GM23338 (cell line): ENCODE measurements at regions not wholly inside any gene's neighbourhood (a gene's known extent, or its start where the extent isn't known, plus 50 kb on each side); places are given as distances from the start of the nearest gene placed in this dataset.

ENCODE experiments used
- ATAC-seq: fragments of 200-7000 bp; cut with Tn5 transposase; 3 replicates; pipeline ENCODE4 v1.9.1; 2020
- DNase-seq: peaks from one replicate; pipeline ENCODE4 v3.0.0-alpha.2; 2015; ENCODE audit warnings: low spot score
- H2AFZ ChIP-seq: fragments of 200-600 bp; sonication (generic); 2 replicates; pipeline ENCODE4 v1.8.0; 2016; ENCODE audit warnings: antibody characterized with exemption, mild to moderate bottlenecking, moderate library complexity
- H3F3A ChIP-seq: fragments of 200-600 bp; sonication (generic); replicated peaks from 2 replicates; pipeline ENCODE4 v1.8.0; 2017; ENCODE audit warnings: antibody characterized with exemption, mixed run types, low read depth
- H3K27ac ChIP-seq: fragments of 200-600 bp; sonication (generic); 2 replicates; pipeline ENCODE4 v1.6.1; 2016; ENCODE audit warnings: low read depth
- H3K27me3 ChIP-seq: fragments of 200-600 bp; sonication (generic); 2 replicates; pipeline ENCODE4 v1.8.0; 2016; ENCODE audit warnings: mild to moderate bottlenecking, mixed run types, moderate library complexity; ENCODE audit not compliant: insufficient read depth
- H3K36me3 ChIP-seq: fragments of 200-600 bp; sonication (generic); 2 replicates; pipeline ENCODE4 v1.8.0; 2016; ENCODE audit warnings: mild to moderate bottlenecking; ENCODE audit not compliant: insufficient read depth
- H3K4me1 ChIP-seq: fragments of 200-600 bp; sonication (generic); 2 replicates; pipeline ENCODE4 v1.8.0; 2016; ENCODE audit warnings: mild to moderate bottlenecking, moderate library complexity; ENCODE audit not compliant: insufficient read depth
- H3K4me2 ChIP-seq: fragments of 200-600 bp; sonication (generic); 2 replicates; pipeline ENCODE4 v1.7.1; 2017; ENCODE audit warnings: mixed run types
- H3K4me3 ChIP-seq: fragments of 200-600 bp; sonication (generic); 2 replicates; pipeline ENCODE4 v1.6.1; 2016; ENCODE audit warnings: mixed run types
- H3K79me2 ChIP-seq: fragments of 200-600 bp; sonication (generic); replicated peaks from 2 replicates; pipeline ENCODE4 v1.8.0; 2017; ENCODE audit warnings: mild to moderate bottlenecking; ENCODE audit not compliant: insufficient read depth
- H3K9me2 ChIP-seq: fragments of 200-600 bp; sonication (generic); 2 replicates; pipeline ENCODE4 v1.8.0; 2017; ENCODE audit not compliant: insufficient read depth
- H4K20me1 ChIP-seq: fragments of 200-600 bp; sonication (generic); replicated peaks from 2 replicates; pipeline ENCODE4 v1.8.0; 2017; ENCODE audit warnings: mild to moderate bottlenecking; ENCODE audit not compliant: insufficient read depth
- H3K27ac Mint-ChIP-seq: 2 replicates; pipeline ENCODE4 v1.8.0; 2020; ENCODE audit warnings: inconsistent platforms, mild to moderate bottlenecking, moderate library complexity, mixed read lengths
- H3K27me3 Mint-ChIP-seq: 3 replicates; pipeline ENCODE4 v1.8.0; 2022; ENCODE audit warnings: low read depth, mild to moderate bottlenecking, moderate library complexity, mixed read lengths, inconsistent platforms; ENCODE audit not compliant: insufficient read depth, poor library complexity
- H3K36me3 Mint-ChIP-seq: 3 replicates; pipeline ENCODE4 v1.8.0; 2021; ENCODE audit warnings: low read depth, mild to moderate bottlenecking, inconsistent platforms, moderate library complexity, mixed read lengths
- H3K4me1 Mint-ChIP-seq: 3 replicates; pipeline ENCODE4 v1.8.0; 2020; ENCODE audit warnings: mild to moderate bottlenecking, inconsistent platforms, mixed read lengths
- H3K4me3 Mint-ChIP-seq: 3 replicates; pipeline ENCODE4 v1.8.0; 2021; ENCODE audit warnings: moderate library complexity, mild to moderate bottlenecking, inconsistent platforms, mixed read lengths
- H3K9me3 Mint-ChIP-seq: 3 replicates; pipeline ENCODE4 v1.8.0; 2020; ENCODE audit warnings: moderate library complexity, mild to moderate bottlenecking, inconsistent platforms, mixed read lengths
- EZH2 ChIP-seq: fragments of 200-600 bp; sonication (generic); IDR thresholded peaks from one replicate; pipeline ENCODE4 v1.8.0; 2017; ENCODE audit warnings: antibody characterized with exemption, mild to moderate bottlenecking, low read depth; ENCODE audit not compliant: unreplicated experiment
- EZH2phosphoT487 ChIP-seq: fragments of 200-600 bp; sonication (generic); IDR thresholded peaks from one replicate; pipeline ENCODE4 v1.8.1; 2018; ENCODE audit warnings: antibody characterized with exemption; ENCODE audit not compliant: unreplicated experiment
- JUNB ChIP-seq: IDR thresholded peaks from one replicate; pipeline ENCODE4 v1.6.1; 2016; ENCODE audit warnings: antibody characterized with exemption; ENCODE audit not compliant: unreplicated experiment
- POLR2AphosphoS5 ChIP-seq: IDR thresholded peaks from 2 replicates; pipeline ENCODE4 v1.6.1; 2016; ENCODE audit warnings: antibody characterized with exemption, low read depth
- ZNF114 ChIP-seq: fragments of 250-450 bp; sonication (Bioruptor Pico); IDR thresholded peaks from 2 replicates; pipeline ENCODE4 v1.5.0; 2020; ENCODE audit warnings: mild to moderate bottlenecking, moderate library complexity
- ZNF331 ChIP-seq: fragments of 250-450 bp; sonication (Bioruptor Pico); IDR thresholded peaks from 2 replicates; pipeline ENCODE4 v1.5.0; 2020; ENCODE audit warnings: low read depth, mild to moderate bottlenecking, moderate library complexity
- TF ChIP-seq, protein P1 (sequence below), 2 experiments: fragments of 200-600 bp in 1 of 2; sonication (generic) in 1 of 2; conservative IDR thresholded peaks; 2 replicates each; pipeline versions ENCODE4 v1.5.1 to v1.6.1; 2016 to 2017; ENCODE audit warnings: antibody characterized with exemption in 2 of 2, low read depth in 2 of 2, mild to moderate bottlenecking in 2 of 2, moderate library complexity in 1 of 2
- TF ChIP-seq, protein P2 (sequence below): IDR thresholded peaks from 2 replicates; pipeline ENCODE4 v1.6.1; 2016; ENCODE audit warnings: antibody characterized with exemption
- TF ChIP-seq, protein P3 (sequence below): fragments of 250-450 bp; sonication (Bioruptor Pico); IDR thresholded peaks from 2 replicates; pipeline ENCODE4 v1.5.0; 2020; ENCODE audit warnings: mild to moderate bottlenecking, moderate library complexity

DNA sequence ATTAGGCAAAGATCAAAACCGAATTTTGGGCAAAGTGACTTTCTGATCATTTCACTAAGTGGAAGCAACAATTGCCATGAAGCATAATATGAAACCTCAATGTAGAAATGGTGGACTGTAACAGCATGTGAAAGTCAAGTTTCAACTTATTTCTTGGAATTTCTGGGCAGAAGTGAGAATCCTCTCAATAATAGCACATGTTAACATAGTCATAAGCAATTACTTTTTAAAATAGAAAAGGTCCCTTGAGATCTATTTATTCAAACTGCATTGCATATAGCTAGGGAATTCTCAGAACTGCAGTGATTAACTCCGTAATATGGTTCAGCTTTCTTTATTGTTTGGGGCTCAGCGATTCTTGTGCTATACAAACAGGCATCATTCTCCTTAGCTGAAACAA is 136.7 kb upstream of the ATP2B1 start:
- H3K4me3 Mint-ChIP-seq, result no peak overlapping the region
- H3K27me3 ChIP-seq, result no peaks in the 10 kb centered on the region

More for the DNA sequence above, 136.7 kb upstream of the ATP2B1 start:
- Histone ChIP-seq H3K4me3 (no peak overlapping the region), H2AFZ (no peak overlapping the region), H3K79me2 (no peaks in the 10 kb centered on the region), H3F3A (no peaks in the 10 kb centered on the region), H3K27ac (no peak overlapping the region), H3K36me3 (no peaks in the 10 kb centered on the region), H3K9me2 (no peaks in the 10 kb centered on the region), H3K4me1 (no peaks in the 10 kb centered on the region), H3K4me2 (no peak overlapping the region), H4K20me1 (no peaks in the 10 kb centered on the region)
- ATAC-seq (no peak), DNase-seq (no peak)
- Mint-ChIP-seq H3K27ac (no peak overlapping the region), H3K4me1 (no peaks in the 10 kb centered on the region), H3K9me3 (no peaks in the 10 kb centered on the region), H3K27me3 (no peaks in the 10 kb centered on the region), H3K36me3 (no peaks in the 10 kb centered on the region)
- TF ChIP-seq, protein P1, sequence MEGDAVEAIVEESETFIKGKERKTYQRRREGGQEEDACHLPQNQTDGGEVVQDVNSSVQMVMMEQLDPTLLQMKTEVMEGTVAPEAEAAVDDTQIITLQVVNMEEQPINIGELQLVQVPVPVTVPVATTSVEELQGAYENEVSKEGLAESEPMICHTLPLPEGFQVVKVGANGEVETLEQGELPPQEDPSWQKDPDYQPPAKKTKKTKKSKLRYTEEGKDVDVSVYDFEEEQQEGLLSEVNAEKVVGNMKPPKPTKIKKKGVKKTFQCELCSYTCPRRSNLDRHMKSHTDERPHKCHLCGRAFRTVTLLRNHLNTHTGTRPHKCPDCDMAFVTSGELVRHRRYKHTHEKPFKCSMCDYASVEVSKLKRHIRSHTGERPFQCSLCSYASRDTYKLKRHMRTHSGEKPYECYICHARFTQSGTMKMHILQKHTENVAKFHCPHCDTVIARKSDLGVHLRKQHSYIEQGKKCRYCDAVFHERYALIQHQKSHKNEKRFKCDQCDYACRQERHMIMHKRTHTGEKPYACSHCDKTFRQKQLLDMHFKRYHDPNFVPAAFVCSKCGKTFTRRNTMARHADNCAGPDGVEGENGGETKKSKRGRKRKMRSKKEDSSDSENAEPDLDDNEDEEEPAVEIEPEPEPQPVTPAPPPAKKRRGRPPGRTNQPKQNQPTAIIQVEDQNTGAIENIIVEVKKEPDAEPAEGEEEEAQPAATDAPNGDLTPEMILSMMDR (conservative IDR thresholded peaks at IDR 0.05; ENCODE audit: low read depth in 2 of 2), result no peak
- TF ChIP-seq ZNF114 (no peak), JUNB (no peak), ZNF331 (no peak), EZH2 (no peak), POLR2AphosphoS5 (no peak), EZH2phosphoT487 (no peak)
- TF ChIP-seq, protein P2, sequence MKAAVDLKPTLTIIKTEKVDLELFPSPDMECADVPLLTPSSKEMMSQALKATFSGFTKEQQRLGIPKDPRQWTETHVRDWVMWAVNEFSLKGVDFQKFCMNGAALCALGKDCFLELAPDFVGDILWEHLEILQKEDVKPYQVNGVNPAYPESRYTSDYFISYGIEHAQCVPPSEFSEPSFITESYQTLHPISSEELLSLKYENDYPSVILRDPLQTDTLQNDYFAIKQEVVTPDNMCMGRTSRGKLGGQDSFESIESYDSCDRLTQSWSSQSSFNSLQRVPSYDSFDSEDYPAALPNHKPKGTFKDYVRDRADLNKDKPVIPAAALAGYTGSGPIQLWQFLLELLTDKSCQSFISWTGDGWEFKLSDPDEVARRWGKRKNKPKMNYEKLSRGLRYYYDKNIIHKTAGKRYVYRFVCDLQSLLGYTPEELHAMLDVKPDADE, result no peak
- TF ChIP-seq, protein P3, sequence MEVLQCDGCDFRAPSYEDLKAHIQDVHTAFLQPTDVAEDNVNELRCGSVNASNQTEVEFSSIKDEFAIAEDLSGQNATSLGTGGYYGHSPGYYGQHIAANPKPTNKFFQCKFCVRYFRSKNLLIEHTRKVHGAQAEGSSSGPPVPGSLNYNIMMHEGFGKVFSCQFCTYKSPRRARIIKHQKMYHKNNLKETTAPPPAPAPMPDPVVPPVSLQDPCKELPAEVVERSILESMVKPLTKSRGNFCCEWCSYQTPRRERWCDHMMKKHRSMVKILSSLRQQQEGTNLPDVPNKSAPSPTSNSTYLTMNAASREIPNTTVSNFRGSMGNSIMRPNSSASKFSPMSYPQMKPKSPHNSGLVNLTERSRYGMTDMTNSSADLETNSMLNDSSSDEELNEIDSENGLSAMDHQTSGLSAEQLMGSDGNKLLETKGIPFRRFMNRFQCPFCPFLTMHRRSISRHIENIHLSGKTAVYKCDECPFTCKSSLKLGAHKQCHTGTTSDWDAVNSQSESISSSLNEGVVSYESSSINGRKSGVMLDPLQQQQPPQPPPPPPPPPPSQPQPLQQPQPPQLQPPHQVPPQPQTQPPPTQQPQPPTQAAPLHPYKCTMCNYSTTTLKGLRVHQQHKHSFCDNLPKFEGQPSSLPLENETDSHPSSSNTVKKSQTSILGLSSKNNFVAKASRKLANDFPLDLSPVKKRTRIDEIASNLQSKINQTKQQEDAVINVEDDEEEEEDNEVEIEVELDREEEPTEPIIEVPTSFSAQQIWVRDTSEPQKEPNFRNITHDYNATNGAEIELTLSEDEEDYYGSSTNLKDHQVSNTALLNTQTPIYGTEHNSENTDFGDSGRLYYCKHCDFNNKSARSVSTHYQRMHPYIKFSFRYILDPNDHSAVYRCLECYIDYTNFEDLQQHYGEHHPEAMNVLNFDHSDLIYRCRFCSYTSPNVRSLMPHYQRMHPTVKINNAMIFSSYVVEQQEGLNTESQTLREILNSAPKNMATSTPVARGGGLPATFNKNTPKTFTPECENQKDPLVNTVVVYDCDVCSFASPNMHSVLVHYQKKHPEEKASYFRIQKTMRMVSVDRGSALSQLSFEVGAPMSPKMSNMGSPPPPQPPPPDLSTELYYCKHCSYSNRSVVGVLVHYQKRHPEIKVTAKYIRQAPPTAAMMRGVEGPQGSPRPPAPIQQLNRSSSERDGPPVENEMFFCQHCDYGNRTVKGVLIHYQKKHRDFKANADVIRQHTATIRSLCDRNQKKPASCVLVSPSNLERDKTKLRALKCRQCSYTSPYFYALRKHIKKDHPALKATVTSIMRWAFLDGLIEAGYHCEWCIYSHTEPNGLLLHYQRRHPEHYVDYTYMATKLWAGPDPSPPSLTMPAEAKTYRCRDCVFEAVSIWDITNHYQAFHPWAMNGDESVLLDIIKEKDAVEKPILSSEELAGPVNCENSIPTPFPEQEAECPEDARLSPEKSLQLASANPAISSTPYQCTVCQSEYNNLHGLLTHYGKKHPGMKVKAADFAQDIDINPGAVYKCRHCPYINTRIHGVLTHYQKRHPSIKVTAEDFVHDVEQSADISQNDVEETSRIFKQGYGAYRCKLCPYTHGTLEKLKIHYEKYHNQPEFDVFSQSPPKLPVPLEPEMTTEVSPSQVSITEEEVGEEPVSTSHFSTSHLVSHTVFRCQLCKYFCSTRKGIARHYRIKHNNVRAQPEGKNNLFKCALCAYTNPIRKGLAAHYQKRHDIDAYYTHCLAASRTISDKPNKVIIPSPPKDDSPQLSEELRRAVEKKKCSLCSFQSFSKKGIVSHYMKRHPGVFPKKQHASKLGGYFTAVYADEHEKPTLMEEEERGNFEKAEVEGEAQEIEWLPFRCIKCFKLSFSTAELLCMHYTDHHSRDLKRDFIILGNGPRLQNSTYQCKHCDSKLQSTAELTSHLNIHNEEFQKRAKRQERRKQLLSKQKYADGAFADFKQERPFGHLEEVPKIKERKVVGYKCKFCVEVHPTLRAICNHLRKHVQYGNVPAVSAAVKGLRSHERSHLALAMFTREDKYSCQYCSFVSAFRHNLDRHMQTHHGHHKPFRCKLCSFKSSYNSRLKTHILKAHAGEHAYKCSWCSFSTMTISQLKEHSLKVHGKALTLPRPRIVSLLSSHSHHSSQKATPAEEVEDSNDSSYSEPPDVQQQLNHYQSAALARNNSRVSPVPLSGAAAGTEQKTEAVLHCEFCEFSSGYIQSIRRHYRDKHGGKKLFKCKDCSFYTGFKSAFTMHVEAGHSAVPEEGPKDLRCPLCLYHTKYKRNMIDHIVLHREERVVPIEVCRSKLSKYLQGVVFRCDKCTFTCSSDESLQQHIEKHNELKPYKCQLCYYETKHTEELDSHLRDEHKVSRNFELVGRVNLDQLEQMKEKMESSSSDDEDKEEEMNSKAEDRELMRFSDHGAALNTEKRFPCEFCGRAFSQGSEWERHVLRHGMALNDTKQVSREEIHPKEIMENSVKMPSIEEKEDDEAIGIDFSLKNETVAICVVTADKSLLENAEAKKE (CRISPR knock-in tag), result no peak
